Type B pancreatic cell (in vitro differentiated cells): ENCODE measurements at regions not wholly inside any gene's neighbourhood (a gene's known extent, or its start where the extent isn't known, plus 50 kb on each side); places are given as distances from the start of the nearest gene placed in this dataset.
A peak's percentile ranks its signal among the peaks of the same experiment; 100 is the strongest.

Source experiments
- DNase-seq: peaks from one replicate; pipeline ENCODE4 v3.0.0; 2021; ENCODE audit warnings: mixed read lengths; ENCODE audit not compliant: unreplicated experiment; ENCODE audit errors: extremely low spot score
- H3K27ac Mint-ChIP-seq: 2 replicates; pipeline ENCODE4 v1.8.0; 2021; ENCODE audit warnings: mild to moderate bottlenecking, mixed read lengths
- H3K27me3 Mint-ChIP-seq: 2 replicates; pipeline ENCODE4 v1.8.0; 2021; ENCODE audit warnings: mixed read lengths
- H3K36me3 Mint-ChIP-seq: 2 replicates; pipeline ENCODE4 v1.8.0; 2021; ENCODE audit warnings: mixed read lengths
- H3K4me1 Mint-ChIP-seq: one replicate; pipeline ENCODE4 v1.8.0; 2021; ENCODE audit warnings: mixed read lengths; ENCODE audit not compliant: unreplicated experiment
- H3K4me3 Mint-ChIP-seq: 2 replicates; pipeline ENCODE4 v1.8.0; 2021; ENCODE audit warnings: mild to moderate bottlenecking, mixed read lengths
- H3K9me3 Mint-ChIP-seq: 2 replicates; pipeline ENCODE4 v1.8.0; 2021; ENCODE audit warnings: mixed read lengths
- CTCF ChIP-seq: fragments of 200-600 bp; sonication (generic); conservative IDR thresholded peaks from 2 replicates; pipeline ENCODE4 v1.5.0; 2021; ENCODE audit warnings: antibody characterized with exemption, mild to moderate bottlenecking

- DNase-seq = no peak
- H3K4me1 Mint-ChIP-seq = peaks cover 4% of the 10 kb centered on the region
- H3K9me3 Mint-ChIP-seq = no peaks in the 10 kb centered on the region
- no peak for TF ChIP-seq CTCF
- H3K27ac Mint-ChIP-seq = peak overlapping the region; percentile 98
- H3K4me3 Mint-ChIP-seq = no peak overlapping the region
- peaks cover 3% of the 10 kb centered on the region for H3K36me3 Mint-ChIP-seq
- H3K27me3 Mint-ChIP-seq = peaks cover 41% of the 10 kb centered on the region
Observed at GRCh38 chr4:24321131-24321530, 263.2 kb downstream of the DHX15 start.

- Mint-ChIP-seq H3K9me3 (no peaks in the 10 kb centered on the region), H3K4me3 (no peak overlapping the region), H3K4me1 (peaks cover 4% of the 10 kb centered on the region), H3K27me3 (peaks cover 32% of the 10 kb centered on the region), H3K36me3 (peaks cover 3% of the 10 kb centered on the region), H3K27ac (no peak overlapping the region)
- no peak for TF ChIP-seq CTCF
- no peak for DNase-seq
Observed at GRCh38 chr4:24319387-24319786, 265.0 kb downstream of the DHX15 start.

GRCh38 chr4:24315056-24315455 is 269.3 kb downstream of the DHX15 start:
- peaks cover 3% of the 10 kb centered on the region for H3K36me3 Mint-ChIP-seq
- no peak for DNase-seq
- no peaks in the 10 kb centered on the region for H3K9me3 Mint-ChIP-seq
- H3K27ac Mint-ChIP-seq = peak overlapping the region; percentile 93
- peaks cover 4% of the 10 kb centered on the region for H3K4me1 Mint-ChIP-seq
- H3K4me3 Mint-ChIP-seq = peak overlapping the region; percentile 21
- H3K27me3 Mint-ChIP-seq = peaks cover 4% of the 10 kb centered on the region
- no peak for TF ChIP-seq CTCF

GRCh38 chr4:24312261-24312913 is 272.0 kb downstream of the DHX15 start:
- Mint-ChIP-seq H3K27ac (no peak overlapping the region), H3K27me3 (no peaks in the 10 kb centered on the region), H3K36me3 (no peaks in the 10 kb centered on the region), H3K9me3 (no peaks in the 10 kb centered on the region), H3K4me3 (no peak overlapping the region), H3K4me1 (no peaks in the 10 kb centered on the region)
- no peak for TF ChIP-seq CTCF
- DNase-seq = no peak

GRCh38 chr4:24303926-24304325 is 280.4 kb downstream of the DHX15 start:
- Mint-ChIP-seq H3K4me3 (no peak overlapping the region), H3K36me3 (no peaks in the 10 kb centered on the region), H3K4me1 (no peaks in the 10 kb centered on the region), H3K27me3 (no peaks in the 10 kb centered on the region), H3K27ac (no peak overlapping the region), H3K9me3 (peaks cover 4% of the 10 kb centered on the region)
- no peak for DNase-seq
- TF ChIP-seq CTCF = no peak

- DNase-seq = no peak
- no peak overlapping the region for H3K4me3 Mint-ChIP-seq
- no peaks in the 10 kb centered on the region for H3K36me3 Mint-ChIP-seq
- H3K4me1 Mint-ChIP-seq = no peaks in the 10 kb centered on the region
- TF ChIP-seq CTCF = no peak
- H3K27ac Mint-ChIP-seq = no peak overlapping the region
- H3K27me3 Mint-ChIP-seq = no peaks in the 10 kb centered on the region
- peaks cover 4% of the 10 kb centered on the region for H3K9me3 Mint-ChIP-seq
Observed at GRCh38 chr4:24298911-24299310, 285.4 kb downstream of the DHX15 start.
